Hepatocyte (in vitro differentiated cells): ENCODE measurements at regions not wholly inside any gene's neighbourhood (a gene's known extent, or its start where the extent isn't known, plus 50 kb on each side); places are given as distances from the start of the nearest gene placed in this dataset.

Source experiments
- CTCF ChIP-seq: fragments of 200-600 bp; sonication (generic); IDR thresholded peaks from 2 replicates; pipeline ENCODE4 v1.5.1; 2016; ENCODE audit warnings: antibody characterized with exemption, mild to moderate bottlenecking; ENCODE audit not compliant: poor library complexity
- EZH2 ChIP-seq: fragments of 200-600 bp; sonication (generic); IDR thresholded peaks from 2 replicates; pipeline ENCODE4 v1.6.1; 2016; ENCODE audit warnings: antibody characterized with exemption, mild to moderate bottlenecking, borderline replicate concordance
- EZH2phosphoT487 ChIP-seq: fragments of 200-600 bp; sonication (generic); IDR thresholded peaks from one replicate; pipeline ENCODE4 v1.6.1; 2018; ENCODE audit warnings: antibody characterized with exemption, mild to moderate bottlenecking, low read depth, moderate library complexity; ENCODE audit not compliant: unreplicated experiment, severe bottlenecking

GRCh38 chr16:6247775-6248174 lies 1084.9 kb upstream of the RBFOX1 start:
- TF ChIP-seq EZH2: no peak
- TF ChIP-seq CTCF: no peak
- no peak for TF ChIP-seq EZH2phosphoT487
